ENCODE measurements at regions not wholly inside any gene's neighbourhood (a gene's known extent, or its start where the extent isn't known, plus 50 kb on each side); places are given as distances from the start of the nearest gene placed in this dataset.
"Not testable (repeated sequence)": the region's sequence is repeated elsewhere in the genome, so short reads cannot be mapped to it uniquely, and the experiment has no call there.

DNA sequence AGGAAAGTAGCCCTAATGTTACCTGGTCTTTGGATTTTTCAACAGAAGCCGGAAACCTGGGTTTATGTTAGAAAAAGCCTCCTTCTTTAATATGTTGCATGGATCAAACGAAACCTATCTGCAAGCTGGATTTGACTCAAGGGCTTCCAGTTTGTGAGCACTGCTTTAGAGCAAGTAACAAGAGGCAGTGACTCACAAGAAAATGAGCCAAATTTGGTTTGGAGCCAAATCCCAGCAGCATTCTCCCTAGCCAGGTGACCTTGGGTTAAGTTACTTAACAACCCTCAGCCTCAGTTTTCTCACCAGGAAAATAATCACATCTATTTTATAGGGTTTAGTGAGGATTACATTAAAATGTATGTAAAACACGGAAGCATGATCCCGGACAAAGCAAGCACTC, 215.2 kb upstream of the PRICKLE2 start:
- no peak for DNase-seq (ENCODE audit: low read depth, low spot score)

DNA sequence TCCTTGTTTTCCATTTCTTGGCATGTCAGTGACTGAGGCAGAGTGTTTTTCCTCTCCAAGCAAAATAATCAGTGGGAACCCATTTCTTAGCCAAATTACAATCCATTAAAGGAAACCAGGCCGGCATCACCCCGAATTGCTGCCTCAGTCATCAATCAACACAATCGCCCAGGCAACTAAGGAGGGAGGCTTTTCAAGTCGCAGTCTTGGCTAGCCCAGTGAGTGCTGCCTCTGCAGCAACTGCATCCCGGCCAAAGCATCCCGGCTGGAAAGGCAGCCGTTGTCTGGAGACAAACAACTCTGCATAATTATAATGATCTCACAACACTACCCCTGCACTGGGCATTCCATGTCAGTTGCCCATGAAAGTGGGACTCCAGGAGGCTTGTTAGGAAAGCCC, 213.5 kb upstream of the PRICKLE2 start:
- no peak for DNase-seq (ENCODE audit: low read depth, low spot score)
- no peak overlapping the region for H3K4me3 ChIP-seq (ENCODE audit: low read length)

More for the DNA sequence above, 215.2 kb upstream of the PRICKLE2 start:
- H3K4me3 ChIP-seq (ENCODE audit: low read length): no peak overlapping the region

DNA sequence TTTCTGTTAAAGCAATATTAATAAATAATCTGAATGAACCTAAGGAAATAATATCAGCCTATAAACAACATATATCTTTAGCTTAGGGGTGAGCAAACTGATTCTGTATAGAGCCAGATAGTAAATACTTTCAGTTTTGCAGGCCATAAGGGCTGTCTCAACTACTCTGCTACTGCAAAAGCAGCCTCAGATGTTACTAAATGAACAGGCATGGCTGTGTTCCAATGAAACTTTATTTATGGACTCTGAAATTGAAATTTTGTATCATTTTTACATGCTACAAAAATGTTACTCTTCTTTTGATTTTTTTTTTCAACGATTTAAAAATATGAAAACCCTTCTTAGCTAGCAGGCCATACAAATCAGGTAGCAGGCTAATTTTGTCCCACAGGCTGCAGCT, 212.8 kb upstream of the PRICKLE2 start:
- H3K4me3 ChIP-seq (ENCODE audit: low read length): no peak overlapping the region
- no peak for DNase-seq (ENCODE audit: low read depth, low spot score)

DNA sequence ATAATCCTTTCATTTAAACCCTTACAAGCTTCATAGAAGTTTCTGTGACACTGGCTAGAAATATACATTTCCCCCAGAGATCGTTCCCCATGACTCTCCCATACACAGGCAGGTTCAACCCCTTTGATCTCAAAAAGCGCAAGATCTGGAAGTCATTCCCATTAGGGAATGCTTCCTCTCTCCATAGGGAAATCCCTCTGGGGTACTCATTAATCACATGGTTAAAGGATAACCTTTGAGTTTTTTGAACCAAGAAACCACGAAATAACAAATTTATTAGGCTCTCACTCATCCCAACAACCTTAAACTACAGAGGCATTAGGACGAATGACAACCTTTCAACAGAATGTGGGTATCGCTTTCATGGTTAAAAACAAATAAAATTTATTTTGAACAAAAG, 211.9 kb upstream of the PRICKLE2 start:
- H3K4me3 ChIP-seq (ENCODE audit: low read length): no peak overlapping the region
- DNase-seq (ENCODE audit: low read depth, low spot score): no peak

DNA sequence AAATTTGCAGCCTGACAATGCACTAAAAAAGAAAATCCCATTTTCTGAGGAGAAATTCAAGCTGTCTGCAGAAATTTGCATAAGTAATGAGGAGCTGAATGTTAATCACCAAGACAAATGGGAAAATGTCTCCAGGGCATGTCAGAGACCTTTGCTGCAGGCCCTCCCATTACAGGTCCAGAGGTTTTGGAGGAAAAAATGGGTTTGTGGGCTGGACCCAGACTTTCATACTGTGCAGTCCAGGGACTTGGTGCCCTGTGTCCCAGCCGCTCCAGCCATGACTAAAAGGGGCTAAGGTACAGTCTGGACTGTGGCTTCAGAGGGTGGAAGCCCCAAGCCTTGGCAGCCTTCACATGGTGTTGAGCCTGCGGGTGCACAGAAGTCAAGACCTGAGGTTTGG, 209.8 kb upstream of the PRICKLE2 start:
- not testable (repeated sequence) for H3K4me3 ChIP-seq (ENCODE audit: low read length); DNase-seq (ENCODE audit: low read depth, low spot score)

DNA sequence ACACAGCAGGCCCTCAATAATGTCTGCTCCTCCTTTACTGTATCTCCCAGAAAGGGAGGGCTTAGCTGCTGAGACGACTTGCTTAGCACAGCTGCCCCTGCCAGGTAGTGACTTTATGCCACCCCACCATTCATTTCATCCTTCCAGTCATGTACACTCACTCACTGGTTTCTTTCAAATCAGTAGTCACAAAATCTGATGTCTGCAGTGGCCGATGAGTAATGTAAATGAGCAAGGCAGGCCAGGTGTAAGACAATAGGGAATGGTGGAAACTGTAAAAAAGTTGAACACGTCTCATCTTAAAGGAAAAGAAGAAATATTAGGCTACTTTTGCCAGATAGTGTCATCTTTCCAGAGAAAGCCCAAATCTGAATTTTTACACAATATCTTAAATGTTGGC, 207.6 kb upstream of the PRICKLE2 start:
- no peak for DNase-seq (ENCODE audit: low read depth, low spot score)
- H3K4me3 ChIP-seq (ENCODE audit: low read length): no peak overlapping the region

DNA sequence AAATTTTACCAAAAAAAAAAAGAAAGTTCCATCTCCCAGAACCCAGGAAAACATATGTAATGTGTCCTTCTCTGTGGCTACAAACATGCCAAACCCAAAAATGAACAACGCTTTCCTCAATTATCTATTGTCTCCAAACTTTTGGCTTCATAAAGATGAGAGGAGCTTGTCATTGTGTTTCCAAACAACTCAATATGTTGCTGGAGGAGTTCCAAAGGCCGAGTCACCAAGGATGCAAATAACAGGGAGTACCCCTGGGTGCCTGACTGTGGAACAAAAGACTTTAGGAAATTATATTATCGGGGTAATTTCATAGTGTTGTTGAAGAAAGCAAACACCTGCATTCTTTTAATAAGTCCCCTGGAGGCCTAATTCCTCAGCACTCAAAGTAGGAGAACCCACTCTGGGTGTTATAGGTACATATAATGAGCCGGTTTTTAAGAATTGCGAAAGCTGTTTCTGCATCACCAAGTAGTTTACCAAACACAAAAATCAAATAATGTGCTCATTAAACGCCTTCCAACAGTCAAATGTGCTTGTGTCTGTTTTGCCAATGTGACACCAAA, 206.3 kb upstream of the PRICKLE2 start:
- no peak for DNase-seq (ENCODE audit: low read depth, low spot score)
- H3K4me3 ChIP-seq (ENCODE audit: low read length): no peak overlapping the region

DNA sequence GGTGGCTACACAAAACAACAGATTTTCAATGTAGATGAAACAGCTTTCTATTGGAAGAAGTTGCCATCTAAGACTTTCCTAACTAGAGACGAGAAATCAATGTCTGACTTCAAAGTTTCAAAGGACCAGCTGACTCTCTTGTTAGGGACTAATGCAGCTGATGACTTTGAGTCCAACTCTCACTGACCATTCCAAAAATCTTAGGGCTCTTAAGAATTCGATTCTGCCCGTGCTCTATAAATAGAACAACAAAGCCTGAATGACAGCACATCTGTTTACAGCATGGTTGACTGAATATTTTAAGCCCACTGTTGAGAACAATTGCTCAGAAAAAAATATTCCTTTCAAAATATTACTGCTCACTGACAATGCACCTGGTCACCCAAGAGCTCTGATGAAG, 202.4 kb upstream of the PRICKLE2 start:
- DNase-seq (ENCODE audit: low read depth, low spot score): no peak
- H3K4me3 ChIP-seq (ENCODE audit: low read length): no peak overlapping the region

DNA sequence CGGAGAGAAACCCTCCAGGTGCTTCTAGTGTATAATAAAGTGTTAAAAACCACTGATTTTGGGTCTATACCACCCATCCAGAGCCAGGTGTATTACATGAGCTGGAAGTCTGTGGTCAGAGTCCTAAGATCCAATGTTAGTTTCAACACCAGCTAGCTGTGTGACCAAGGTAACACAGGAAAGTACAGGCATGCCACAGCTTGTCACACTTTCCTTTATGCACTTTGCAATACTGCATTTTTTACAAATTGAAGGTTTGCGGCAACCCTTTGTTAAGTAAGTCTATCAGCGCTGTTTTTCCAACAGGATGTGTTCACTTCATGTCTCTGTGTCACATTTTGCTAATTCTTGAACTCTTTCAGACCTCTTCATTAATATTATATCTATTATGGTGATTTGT, 201.3 kb upstream of the PRICKLE2 start:
- no peak overlapping the region for H3K4me3 ChIP-seq (ENCODE audit: low read length)
- no peak for DNase-seq (ENCODE audit: low read depth, low spot score)

DNA sequence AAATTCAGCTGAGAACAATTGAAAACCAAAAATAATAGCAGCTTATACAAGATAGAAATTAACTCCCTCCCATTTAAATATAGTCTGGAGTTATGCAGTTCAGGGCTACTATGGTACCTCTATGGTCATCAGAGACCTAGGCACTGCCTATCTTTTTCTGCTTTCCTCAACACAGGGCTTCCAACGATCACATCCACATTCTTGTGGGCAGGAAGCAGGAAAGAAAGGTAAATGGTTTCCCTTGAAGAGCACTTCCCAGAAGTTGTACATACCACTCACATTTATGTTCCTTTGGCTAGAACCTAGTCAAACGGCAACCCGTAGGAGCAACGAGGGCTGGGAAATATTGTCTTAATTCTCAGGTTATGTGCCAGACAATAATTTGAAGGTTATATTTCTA, 197.7 kb upstream of the PRICKLE2 start:
- H3K4me3 ChIP-seq (ENCODE audit: low read length): no peak overlapping the region

DNA sequence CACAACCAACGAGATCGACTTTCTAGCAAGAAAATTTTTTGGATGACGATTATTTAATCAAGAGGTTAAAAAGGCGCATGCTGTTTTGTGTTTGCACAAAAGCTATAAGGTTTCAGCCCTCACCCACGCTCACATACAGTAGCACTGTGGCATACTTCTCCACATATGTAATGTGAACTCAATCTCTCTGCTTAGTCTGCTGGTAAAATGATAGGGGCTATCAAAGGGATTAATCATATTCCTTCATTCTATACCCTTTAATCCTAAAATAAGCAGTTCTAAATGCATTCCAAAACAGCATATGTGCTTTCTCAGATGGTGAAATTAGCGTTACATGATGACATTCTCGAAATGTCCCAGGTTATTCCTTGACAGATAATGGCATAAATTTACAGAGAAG, 196.9 kb upstream of the PRICKLE2 start:
- DNase-seq (ENCODE audit: low read depth, low spot score): no peak
- H3K4me3 ChIP-seq (ENCODE audit: low read length): no peak overlapping the region

More for the DNA sequence above, 197.7 kb upstream of the PRICKLE2 start:
- no peak for DNase-seq (ENCODE audit: low read depth, low spot score)

DNA sequence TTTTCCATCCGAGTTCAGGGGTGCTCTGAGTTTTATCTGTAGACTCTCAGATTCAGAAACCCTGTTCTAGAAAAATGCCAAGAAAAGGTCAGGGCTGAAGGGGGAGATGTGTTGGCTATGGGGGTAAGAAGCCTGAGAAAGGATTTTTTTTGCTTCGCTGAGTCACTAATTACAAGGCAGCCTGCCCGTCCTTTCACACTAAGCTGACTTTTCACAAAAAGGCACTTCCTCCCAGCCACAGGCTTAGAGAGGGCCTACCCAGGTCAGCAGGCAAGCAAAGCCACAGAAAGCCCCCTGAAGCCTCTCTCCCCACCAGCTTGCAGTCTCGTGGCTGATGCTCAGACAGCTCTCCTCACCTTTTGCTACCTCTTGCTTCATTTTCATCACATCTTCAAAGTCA, 192.6 kb upstream of the PRICKLE2 start:
- no peak overlapping the region for H3K4me3 ChIP-seq (ENCODE audit: low read length)
- DNase-seq (ENCODE audit: low read depth, low spot score): no peak

DNA sequence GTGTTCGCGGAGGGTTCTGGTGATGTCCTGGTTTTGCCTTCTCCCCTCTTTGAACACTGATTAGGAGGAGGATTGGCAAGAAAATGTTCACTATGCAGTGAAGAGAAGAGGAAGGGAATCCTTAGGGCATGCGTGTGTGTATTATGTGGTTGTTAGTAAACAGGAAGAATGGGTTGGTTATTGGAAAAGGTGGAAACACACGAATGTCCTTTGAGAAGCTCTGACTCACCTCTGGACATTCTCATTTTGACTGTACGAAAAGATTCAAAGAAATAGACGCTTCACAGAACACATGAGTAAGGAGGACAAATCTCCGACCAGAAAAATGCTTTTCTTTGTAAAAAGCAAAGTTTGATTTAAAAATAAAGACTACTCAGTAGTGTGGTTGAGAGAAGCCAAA, 188.8 kb upstream of the PRICKLE2 start:
- no peak for DNase-seq (ENCODE audit: low read depth, low spot score)

DNA sequence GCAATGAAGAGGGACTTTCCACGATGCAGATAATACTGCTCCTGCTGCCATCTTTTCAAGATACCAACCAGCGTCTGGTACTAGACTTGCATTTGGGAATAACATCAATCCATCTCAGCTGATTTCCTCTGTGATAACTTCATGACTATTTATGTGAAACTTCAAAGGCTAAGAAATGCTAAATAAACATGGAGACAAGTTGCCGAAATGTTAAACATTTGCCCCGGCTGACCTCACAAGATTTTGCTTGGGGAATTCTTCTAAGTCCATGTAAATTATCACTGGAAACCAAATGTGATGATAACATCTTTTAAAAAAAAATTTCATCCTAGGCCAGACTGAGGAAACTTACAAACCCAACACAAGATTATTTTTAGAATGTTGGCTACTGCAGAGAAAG, 185.8 kb upstream of the PRICKLE2 start:
- no peak for DNase-seq (ENCODE audit: low read depth, low spot score)
- H3K4me3 ChIP-seq (ENCODE audit: low read length): no peak overlapping the region

More for the DNA sequence above, 188.8 kb upstream of the PRICKLE2 start:
- no peak overlapping the region for H3K4me3 ChIP-seq (ENCODE audit: low read length)

DNA sequence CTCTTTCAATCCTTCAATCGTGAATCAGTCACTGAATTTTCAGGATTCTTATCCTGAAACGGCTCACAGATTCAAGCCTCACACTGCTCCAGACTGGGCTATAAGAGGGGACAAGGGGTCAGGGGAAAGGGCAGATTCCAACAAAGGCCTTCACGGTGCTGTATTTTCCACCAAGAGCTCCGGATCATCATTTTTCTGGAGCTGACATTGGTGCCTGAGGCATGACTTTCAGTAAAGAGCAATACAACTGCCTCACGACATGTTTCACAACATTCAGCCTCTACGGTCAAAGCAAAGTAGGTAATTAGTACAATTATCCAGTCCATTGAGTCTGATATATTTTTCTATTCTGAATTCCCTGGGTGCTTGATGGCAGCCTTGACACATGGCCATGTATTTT, 185.0 kb upstream of the PRICKLE2 start:
- DNase-seq (ENCODE audit: low read depth, low spot score): no peak
- no peak overlapping the region for H3K4me3 ChIP-seq (ENCODE audit: low read length)

DNA sequence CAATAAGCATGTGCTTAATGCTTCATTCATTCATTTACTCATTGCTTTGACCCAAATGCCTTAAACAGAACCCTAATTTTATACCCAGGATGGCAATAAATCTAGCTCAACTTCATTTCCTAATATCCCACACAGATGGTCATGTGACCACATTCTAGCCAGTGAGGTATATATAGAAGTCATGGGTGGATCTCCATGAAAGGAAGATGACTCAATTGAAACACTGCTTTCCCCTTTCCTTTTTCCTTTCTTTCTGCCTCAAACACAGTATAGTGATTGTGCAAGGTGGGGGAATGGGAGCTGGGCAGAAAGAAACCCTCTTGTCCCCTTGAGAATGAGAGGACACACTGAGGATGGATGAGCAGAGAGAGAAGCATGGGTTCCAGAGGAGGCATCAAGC, 183.5 kb upstream of the PRICKLE2 start:
- DNase-seq (ENCODE audit: low read depth, low spot score): no peak
- no peak overlapping the region for H3K4me3 ChIP-seq (ENCODE audit: low read length)

DNA sequence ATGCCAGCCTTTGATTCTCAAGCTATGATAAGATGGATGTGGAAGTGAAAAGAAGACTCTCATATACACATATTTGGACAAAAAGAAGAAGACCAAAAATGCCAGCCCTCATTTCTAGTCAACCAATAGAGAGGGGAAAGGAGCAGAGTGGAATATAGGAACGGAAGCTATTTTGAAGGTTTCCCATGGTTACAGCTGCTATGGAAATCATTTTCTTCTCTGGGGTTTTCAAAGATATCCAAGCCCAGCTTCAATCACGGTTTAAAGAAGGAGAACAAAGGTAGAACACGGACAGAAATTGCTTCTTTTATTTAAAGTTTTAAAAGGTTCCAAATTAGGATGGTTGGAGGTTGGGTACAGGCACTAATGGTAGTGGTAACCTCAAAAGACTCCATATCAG, 181.0 kb upstream of the PRICKLE2 start:
- H3K4me3 ChIP-seq (ENCODE audit: low read length): no peak overlapping the region
- no peak for DNase-seq (ENCODE audit: low read depth, low spot score)

DNA sequence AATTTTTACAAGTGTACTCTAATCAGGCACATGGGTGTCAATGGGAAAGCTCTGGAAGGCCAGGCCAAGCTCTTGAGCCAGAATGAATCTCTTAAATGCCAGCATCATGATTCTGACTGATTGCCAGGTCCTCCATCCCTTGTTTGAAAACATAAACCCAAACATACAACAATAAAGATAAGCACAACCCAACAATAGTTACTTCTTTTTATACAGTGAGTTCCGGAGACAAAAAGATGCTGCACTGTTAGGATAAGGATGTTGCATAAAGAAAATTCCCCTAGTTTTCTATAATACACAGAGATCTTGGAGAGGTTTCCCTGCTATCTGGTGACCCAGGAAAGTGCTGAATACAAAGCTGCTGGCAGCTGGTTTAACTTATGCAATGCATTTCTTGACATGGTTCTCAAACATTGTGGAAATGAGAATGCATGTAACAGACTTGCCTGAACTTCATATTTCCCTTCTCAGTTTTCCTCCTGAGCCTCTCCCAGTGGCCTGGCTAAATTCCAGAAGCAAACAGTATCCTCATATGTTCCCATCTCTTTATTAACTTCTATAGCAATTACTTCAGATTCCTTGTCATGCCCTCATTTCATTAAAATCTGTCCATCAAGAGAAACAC, 180.1 kb upstream of the PRICKLE2 start:
- H3K4me3 ChIP-seq (ENCODE audit: low read length): no peak overlapping the region
- DNase-seq (ENCODE audit: low read depth, low spot score): no peak

DNA sequence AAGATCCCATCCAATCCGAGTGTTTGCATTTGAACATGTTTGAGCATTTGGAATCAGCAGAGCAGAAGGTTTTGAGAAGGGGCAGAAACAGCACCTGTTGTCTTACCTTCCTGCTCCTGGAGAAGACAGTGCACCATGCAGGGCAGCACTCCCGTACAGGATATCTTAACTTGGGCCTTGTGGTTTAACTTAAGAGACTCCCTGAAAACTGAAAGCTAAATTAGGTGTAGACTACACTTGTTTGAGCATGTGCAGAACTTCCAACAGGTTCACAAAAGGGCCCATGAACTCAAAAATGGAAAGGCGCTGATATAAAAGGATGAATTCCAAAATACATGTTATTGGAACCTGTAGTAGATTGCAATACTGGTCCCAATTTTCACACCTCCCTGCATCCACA, 175.4 kb upstream of the PRICKLE2 start:
- H3K4me3 ChIP-seq (ENCODE audit: low read length): no peak overlapping the region
- no peak for DNase-seq (ENCODE audit: low read depth, low spot score)

DNA sequence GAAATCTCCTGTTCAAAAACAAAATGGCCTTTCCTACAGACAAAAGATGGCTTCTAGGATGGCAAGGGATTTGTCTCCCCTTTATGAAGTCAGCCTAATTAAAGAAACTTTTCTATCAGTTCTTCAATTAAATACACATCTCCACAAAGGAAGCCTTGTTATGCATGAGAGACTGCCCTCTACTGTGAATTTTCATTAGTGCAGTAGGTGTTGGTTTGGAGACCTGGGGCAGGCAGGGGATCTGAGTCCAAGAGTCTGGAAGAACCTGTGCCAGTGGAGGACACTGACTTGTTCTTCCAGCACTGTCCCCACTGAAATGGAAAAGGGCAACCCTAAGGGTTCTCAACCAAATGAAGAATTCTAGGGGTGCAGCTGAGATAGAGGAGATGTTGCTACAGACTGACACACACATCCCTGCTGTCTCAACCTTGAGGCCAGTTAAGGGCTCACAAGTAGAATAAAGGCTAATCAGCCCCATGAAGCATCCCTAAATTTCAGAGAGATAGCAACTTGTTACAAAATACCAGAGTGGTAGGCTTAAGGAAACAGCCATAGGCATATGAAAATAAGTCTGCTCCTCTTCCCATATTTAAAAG, 174.0 kb upstream of the PRICKLE2 start:
- DNase-seq (ENCODE audit: low read depth, low spot score): peak; percentile 9
- no peak overlapping the region for H3K4me3 ChIP-seq (ENCODE audit: low read length)

DNA sequence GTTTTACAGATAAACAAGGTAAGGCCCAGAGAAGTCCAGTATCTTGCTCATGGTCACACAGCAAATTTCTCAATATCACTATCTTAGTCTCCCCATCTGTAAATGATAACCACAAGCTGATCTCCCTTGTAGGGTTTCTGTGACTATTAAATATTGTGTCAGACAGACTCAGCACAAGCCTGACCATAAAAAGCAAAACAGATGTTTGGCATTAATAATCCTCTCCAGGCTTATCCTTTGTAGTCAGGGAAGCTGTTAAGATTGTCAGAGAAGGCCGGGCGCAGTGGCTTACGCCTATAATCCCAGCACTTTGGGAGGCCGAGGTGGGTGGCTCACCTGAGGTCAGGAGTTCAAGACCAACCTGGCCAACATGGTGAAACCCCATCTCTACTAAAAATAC, 173.2 kb upstream of the PRICKLE2 start:
- DNase-seq (ENCODE audit: low read depth, low spot score): no peak
- H3K4me3 ChIP-seq (ENCODE audit: low read length): no peak overlapping the region
